GM18858 (cell line): ENCODE measurements at regions not wholly inside any gene's neighbourhood (a gene's known extent, or its start where the extent isn't known, plus 50 kb on each side); places are given as distances from the start of the nearest gene placed in this dataset.
"Not testable (repeated sequence)": the region's sequence is repeated elsewhere in the genome, so short reads cannot be mapped to it uniquely, and the experiment has no call there.

Experiments used
- ATAC-seq: cut with Tn5 transposase; IDR thresholded peaks from one replicate; pipeline ENCODE4 v1.9.1; 2021; ENCODE audit not compliant: unreplicated experiment

DNA sequence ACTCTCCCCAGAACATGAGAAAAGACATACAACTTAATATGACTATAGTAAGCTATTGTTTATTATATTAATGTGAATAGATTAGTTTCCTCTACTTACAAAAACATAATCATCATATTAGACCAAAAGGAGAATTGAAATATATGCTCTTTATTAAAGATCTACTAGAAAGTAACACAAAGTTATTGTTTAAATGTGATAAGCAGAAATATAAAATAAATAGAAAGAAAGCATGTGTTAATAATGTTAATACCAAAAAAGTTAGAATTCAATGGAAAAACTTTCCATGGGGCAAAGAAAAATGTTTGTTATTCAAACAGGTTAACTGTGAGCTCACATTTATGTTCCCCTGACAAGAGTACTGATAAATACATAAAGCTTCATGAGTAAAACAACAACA lies 421.4 kb upstream of the UBE2E3 start:
- ATAC-seq: no peak

DNA sequence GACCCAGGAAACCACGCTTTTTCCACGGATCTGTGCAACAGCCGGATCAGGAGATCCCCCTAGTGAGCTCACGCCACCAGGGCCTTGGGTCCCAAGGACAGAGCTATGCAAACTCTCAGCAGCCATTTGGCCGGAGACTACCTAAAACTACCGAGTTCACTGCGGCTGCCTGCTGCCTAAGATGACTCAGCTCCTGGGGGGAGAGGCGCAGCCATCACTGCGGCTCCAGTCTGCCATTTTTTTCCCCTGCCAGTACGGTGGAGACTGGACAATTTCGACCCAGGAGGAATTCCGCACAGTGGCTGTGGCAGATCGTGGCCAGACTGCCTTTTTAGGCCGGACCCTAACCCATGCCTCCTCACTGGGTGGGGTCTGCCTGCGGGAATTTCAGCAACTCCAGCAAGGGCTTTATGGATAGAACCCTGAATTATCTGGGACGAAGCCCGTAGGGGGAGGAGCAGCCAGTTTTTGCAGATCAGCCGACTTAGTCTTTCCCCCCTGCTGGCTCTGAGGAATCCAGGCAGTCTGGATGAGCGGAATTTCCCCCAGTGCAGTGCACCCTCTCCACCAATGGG lies 424.9 kb upstream of the UBE2E3 start:
- ATAC-seq: no peak

DNA sequence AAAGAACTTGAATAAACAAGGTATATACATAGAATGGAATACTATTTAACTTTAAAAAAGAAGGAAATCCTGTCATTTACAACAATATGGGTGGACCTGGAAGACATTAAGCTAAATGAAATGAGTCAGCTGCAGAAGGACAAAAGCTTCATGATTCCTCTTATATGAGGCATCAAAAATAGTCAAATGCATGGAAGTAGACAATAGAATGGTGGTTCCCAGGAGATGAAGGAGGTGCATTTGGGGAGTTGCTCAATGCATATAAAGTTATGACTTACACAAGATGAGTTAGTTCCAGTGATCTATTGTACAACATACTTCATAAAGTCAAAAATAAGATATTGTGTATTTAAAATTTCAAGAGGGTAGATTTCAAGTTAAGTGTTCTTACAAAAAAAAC lies 426.1 kb upstream of the UBE2E3 start:
- ATAC-seq: no peak

DNA sequence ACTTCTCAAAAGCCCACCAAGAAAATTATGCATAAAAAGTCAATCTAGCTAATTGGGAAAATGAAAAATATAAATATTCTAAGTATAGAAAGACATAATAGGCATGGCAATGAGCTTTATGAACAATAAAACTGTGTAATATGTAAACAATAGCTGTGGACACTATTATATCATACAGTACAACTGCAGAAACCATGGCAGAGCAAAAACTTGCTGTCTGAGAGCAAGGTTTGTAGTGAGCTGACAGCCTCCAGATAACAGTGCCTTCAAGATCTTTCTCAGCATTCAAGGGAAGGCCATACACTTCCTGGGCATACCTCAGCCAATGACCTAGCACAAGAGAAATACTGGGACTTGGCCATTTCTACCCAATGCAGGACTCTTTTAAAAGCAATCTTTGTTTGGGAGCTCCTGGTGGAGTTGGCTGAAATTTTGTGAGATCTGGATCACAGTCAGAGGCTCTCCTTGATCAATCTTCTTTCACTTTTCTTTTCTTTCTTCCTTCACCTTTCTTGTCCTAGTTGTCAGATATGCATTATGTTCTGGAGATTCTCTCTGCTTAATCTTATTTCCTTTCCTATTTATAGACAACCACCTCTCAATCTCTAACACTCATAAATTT lies 427.2 kb upstream of the UBE2E3 start:
- ATAC-seq: no peak

DNA sequence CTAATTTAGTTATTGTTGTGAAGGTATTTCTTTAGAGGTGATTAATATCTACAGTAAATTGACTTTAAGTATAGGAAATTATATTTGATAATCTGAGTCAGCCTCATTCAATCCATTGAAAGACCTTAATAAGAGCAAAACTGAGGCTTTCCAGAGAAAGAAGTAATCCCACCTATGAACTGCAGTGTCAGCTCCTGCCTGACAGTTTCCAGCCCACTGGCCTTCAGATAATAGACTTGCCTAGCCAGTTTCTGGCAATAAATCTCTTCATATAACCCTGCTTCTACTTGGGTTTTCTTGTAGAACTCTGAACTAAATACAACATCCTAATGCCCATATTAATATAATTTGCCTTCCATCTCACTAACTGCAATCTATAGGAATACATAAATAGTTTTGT lies 437.9 kb upstream of the UBE2E3 start:
- ATAC-seq: no peak

DNA sequence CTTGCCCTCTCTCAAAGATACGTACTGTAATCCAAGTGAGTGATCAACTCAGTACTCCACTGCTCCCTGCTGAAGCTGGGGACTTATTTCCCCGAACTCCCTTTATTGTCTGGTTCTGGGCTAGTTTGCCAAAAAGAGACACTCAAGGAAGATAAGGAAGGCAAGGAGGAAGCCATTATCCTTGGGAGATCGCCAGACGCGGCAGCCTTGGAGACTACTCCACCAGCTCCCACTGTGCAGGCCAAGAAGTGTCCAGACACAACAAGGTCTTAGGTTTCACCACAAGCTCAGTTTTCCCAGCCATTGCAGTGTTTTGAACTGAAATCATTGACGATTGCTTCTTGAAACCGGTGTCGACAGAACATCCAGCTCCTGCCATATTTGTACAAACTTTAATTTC lies 439.6 kb upstream of the UBE2E3 start:
- no peak for ATAC-seq

DNA sequence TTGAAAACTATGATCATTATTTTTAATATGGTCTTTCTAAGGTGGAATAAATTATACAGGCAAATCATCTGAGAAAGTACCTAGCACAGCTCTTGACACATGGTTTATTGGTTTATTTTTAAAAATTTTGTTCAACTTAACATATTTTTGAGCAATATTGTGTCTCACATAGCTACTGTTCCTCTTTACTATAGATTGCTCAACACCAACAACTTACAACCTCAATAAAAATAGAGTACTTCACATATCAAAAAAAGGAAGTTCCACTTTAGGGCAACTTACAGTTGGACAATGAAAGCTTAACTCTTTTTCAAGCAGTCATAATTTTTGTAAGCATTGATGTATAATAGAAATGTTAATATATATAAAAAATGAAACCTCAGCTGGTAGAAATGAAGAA lies 440.9 kb upstream of the UBE2E3 start:
- no peak for ATAC-seq

DNA sequence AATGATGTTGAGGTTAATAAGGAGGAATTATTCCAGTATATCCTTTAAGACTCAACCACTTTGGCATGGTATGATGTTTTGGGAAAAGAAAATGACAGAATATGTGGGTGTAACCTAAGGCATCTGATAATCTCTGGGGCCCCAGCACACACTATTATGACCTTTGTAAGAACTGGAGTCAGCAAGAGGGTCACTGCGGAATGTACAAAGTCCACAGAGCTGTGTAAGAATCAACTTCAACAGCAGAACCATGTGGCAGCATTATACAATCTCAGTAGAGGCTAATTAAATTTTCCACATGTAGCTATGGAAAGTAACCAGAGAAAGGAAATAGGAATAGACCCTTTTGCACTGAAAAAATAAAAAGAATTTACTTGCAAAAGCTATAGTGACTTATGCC lies 445.1 kb upstream of the UBE2E3 start:
- no peak for ATAC-seq

DNA sequence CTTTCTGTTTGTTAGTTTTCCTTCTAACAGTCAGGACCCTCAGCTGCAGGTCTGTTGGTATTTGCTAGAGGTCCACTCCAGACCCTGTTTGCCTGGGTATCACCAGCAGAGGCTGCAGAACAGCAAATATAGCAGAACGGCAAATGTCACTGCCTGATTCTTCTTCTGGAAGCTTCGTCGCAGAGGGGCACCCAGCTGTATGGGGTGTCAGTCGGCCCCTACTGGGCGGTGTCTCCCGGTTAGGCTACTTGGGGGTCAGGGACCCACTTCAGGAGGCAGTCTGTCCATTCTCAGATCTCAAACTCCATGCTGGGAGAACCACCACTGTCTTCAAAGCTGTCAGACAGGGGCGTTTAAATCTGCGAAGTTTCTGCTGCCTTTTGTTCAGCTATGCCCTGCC lies 448.6 kb upstream of the UBE2E3 start:
- ATAC-seq: not testable (repeated sequence)

DNA sequence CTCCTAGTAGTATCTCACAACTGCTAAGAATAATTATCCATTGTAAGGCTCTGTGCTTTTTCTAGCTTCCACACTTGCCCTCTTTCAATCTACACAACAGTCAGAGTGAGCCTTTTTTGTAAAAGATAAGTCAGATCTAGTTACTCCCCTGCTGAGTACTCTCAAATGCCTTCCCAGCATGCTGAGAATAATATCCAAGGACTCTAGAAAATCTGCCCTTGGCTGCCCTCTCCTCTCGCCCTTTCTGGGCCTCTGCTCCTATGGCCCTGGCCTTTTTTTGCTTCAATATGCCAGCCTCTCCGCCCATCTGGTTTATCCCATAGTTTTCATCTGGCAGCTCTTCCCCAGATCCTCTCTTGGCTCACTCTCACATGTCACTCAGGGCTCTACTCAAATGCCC lies 455.9 kb upstream of the UBE2E3 start:
- ATAC-seq: no peak

DNA sequence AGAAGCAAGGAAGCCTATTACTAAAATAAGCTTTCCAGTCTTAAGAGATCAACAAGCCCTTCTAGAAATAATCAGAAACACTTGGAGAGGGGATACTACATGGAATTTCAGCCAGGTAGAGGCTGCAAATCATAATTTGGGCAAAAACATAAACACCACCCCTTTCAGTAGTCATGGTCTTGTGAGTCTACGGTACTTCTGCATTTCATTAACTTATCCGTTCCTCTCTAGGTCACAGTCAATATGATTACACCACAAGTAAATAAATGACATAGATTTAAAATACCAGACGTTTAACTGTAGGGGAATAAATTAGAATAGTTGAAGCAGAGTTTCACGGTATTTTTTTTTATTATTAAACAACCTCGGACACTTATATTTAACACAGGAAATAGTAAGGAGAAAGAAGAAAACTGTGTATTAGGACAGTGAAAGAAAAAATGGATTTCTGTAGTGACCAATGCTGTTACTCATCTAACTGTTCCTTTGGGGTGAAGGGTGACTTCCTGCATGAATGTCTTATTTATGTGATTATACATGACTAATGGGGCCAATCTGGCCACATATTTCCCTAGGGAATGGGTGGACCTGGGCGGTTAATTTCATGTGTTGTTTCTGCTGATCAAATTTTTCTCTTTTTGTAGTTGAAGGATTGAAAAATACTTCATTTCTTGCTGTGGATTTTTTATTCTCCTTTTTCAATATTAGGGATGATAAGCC lies 456.6 kb upstream of the UBE2E3 start:
- no peak for ATAC-seq

DNA sequence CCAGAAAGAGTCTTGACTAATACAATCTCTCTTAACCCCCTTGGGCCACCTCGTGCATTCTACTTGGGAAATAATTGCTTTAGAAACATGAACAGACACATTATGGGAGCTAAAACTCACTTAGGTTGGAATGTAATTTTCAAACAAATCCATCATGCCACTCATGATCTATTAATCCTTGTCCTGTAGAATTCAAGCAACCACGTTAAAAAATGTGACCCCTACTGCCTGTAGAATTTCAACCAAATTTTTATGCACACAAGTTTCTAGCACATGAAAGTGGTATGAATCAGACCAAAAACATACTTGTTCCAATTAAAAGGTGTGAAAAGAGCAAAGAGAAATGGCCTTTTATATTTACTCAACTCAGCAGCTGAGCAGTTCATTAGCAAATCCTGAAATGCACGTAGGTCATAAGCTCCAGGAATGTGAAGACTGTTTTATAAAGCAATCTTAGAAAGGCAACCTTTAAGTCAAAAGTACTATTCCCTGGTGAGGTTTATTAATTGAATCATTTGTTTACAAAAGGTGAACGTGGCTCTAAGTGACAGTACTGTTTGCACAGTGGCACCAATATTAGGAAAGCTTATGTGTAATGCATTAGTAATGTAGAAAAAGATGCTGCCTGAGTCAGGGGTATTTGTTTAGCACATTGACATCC lies 459.4 kb upstream of the UBE2E3 start:
- ATAC-seq: no peak

DNA sequence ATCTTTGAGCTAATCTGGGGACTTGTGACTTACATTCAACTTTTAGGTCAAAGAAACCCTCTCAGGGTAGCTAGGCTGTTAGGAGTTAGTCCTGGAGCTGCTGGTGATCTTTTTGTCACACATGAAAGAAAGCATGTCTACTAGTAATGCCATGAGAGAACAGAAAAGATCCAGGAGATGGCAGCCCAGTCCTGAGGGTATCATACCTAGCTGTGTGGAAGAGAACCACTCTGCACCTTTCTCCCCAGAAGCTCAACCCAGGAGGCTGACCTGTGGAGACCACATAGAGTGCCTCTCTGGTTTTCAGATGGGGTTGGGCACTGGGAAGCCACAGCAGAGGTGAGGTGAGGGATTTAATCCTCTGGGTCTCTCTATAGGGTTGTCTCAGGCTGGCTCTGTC lies 460.2 kb upstream of the UBE2E3 start:
- ATAC-seq: no peak

DNA sequence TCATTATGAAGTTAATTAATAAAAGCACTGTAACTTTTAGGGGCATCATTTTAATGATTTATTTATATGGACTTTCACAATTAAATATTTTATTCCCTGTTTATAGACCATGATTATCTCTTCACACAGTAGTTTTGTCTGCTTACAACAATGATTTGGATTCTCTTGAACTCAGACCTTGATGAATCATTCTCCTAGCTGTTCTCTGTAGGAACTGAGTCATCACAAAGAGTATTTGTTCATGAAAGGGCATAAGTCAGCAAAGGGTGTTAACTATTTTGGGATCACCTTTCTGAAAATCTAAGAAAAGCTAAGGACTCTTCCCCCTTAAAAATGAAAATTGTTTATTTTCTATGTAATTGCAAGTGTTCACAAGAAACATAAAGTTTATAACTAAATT lies 461.1 kb upstream of the UBE2E3 start:
- ATAC-seq: no peak

DNA sequence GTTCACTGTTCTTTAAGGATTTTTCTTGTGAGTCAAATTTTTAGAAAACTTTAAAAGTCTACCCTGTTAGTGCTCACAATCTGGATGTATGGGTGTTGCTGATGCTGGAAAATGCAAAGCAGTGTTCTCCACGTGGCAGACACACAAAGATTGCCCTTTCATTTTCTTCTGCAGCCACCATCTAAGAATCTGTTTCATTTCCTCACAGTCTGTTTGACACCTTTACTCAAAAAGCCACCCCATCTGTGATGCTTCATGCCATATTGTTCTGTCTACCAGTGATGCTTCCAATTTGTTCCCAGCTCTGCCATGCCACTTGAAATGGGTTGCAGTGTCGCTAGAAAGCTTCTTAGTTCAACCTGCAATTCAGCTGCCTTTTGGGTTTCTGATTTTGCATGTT lies 464.2 kb upstream of the UBE2E3 start:
- peak; percentile 72 for ATAC-seq

DNA sequence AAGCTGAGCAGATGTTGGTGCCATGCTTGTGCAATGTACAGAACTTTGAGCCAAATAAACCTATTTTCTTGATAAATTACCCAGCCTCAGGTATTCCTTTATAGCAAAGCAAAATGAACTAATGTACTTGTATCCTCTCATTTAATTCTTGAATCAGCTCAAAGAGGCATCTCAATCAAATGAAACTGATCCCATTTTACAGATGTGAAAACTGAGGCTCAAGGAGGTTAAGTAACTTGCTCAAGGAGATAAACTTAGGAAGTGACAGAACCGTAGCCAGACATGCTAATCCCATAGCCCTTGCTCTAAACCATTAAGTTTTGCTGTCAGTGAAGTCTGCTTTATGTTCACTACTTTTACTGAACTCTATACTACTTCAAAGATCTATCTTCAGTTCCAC lies 467.0 kb upstream of the UBE2E3 start:
- ATAC-seq: no peak

DNA sequence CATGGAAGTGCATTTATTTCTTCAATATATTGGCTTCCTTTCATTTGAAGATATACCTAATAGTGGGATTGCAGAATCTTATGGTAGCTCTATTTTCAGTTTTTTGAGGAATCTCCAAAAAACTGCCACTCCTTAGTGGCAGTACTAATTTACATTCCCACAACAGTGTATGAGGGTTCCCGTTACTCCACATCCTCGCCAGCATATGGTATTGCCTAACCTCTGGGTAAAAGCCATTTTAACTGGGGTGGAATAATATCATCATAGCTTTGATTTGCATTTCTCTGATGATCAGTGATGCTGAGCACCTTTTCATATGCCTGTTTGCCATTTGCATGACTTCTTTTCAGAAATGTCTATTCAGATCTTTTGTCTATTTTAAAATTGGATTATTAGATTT lies 471.9 kb upstream of the UBE2E3 start:
- ATAC-seq: no peak

DNA sequence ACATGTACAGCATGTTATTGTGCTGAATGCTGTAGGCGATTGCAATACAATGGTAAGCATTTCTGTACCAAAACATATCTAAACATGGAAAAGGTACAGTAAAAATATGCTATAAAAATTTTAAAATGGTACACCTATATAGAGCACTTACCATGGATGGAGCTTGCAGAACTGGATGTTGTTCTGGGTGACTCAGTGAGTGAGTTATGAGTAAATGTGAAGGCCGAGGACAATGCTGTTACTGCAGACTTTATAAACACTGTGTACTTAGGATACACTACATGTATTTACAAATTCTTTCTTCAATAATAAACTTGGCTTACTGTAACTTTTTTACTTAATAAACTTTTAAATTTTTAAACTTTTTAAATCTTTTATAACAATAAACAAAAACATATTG lies 473.4 kb upstream of the UBE2E3 start:
- ATAC-seq: no peak

DNA sequence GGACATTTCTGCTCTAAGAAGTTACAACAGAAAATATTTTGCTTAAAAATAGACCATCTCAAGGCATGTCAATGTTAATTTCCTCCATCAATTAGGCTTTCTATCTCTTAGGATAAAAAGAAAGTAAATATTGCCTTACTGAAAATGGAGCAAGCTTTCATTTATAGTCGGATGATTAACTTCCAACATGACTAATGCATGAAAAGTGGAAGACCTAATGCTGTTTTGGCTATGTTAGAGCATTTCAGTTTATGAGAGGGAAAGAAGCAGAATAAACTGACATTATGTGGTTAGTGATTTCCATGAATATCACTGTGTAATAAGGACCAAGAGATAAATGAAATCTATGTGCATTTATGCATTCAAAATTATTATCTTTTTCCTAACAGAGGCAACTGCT lies 475.2 kb upstream of the UBE2E3 start:
- ATAC-seq: no peak

DNA sequence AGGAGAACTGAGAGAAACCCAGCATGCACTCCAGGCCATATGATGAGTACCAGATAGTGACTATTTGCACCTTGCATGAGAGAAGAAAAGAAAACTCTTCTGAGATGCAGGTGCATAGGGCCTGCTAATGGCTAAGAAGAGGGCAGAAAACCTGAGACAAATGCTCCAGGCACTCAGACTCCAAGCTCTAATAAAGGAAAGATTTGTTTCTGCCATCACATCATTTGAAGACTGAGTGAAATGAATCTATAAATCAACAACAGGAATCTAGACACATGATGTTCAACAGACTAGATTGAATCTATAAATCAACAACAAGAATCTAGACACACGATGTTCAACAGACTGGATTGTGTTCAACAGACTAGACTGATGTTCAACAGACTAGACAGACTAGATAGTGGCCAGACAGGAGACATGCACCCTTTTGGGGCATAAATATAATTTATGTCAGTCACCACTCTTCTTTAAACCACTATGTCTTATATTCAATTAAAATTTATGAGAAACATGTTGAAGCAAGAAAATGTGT lies 482.7 kb upstream of the UBE2E3 start:
- no peak for ATAC-seq

DNA sequence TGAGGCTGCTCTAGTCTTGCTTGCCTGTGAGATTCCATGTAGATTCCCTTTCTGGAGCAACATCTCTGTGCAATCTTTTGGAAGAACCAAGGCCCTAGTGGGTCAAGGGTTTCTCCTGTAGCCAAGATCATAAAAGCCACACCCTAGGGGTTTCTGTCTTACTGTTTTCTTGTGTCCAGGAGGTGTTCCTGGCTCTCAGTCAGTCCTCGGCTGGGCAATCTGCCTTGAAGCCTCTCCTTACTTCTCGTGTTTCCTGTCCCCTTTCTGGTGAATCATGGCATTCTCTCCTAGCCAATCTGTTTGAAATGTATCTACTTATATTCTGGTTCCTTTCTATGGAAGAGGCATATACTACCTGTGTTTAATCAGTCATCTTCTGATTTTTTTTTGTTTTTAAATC lies 484.8 kb upstream of the UBE2E3 start:
- ATAC-seq: no peak

DNA sequence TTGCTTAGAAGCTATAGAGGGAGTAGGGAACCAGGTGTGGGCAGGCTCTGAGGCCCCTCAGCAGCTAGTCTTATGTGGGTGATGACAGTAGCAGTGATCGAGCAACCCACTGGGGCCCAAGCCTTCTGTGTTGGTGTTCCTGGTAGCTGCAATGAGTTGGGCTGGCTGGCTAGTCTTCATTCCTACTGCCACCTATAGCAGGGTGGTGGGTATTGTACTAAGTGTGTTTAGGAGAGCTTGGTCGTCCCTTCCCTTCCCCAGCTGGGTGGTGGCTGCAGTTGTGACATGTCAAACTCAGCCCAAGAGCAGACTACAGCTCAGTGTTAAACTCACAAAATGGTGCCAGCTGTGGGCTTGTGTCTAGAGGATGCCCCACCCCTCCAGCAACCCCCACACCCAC lies 486.1 kb upstream of the UBE2E3 start:
- no peak for ATAC-seq
